ENCODE measurements at regions not wholly inside any gene's neighbourhood (a gene's known extent, or its start where the extent isn't known, plus 50 kb on each side); places are given as distances from the start of the nearest gene placed in this dataset.

- ChIA-PET POLR2A (no interaction called here), CTCF (no interaction called here)
- TF ChIP-seq ZNF354C (tag by site-specific recombination; IDR thresholded peaks at IDR 0.05; ENCODE audit: borderline replicate concordance, low read depth) (no peak), KLF1 (tag by site-specific recombination; IDR thresholded peaks at IDR 0.05) (no peak), ZNF529 (tag by site-specific recombination; IDR thresholded peaks at IDR 0.05; ENCODE audit: insufficient replicate concordance) (no peak), YY1 (tag by site-specific recombination; IDR thresholded peaks at IDR 0.05) (no peak), ZFP3 (tag by site-specific recombination; IDR thresholded peaks at IDR 0.05; ENCODE audit: low read depth) (no peak), PBX3 (CRISPR knock-in tag; IDR thresholded peaks at IDR 0.05) (no peak), ZNF571 (tag by site-specific recombination; IDR thresholded peaks at IDR 0.05) (no peak), AEBP2 (tag by site-specific recombination; IDR thresholded peaks at IDR 0.05; ENCODE audit: borderline replicate concordance) (no peak), ZNF266 (tag by site-specific recombination; IDR thresholded peaks at IDR 0.05; ENCODE audit: low read depth) (no peak), ZNF23 (tag by site-specific recombination; IDR thresholded peaks at IDR 0.05; ENCODE audit: borderline replicate concordance) (no peak), ZNF626 (tag by site-specific recombination; IDR thresholded peaks at IDR 0.05) (no peak), ZNF394 (tag by site-specific recombination; IDR thresholded peaks at IDR 0.05; ENCODE audit: borderline replicate concordance) (no peak), KLF7 (tag by site-specific recombination; IDR thresholded peaks at IDR 0.05; ENCODE audit: borderline replicate concordance) (no peak)
- no peaks in the 10 kb centered on the region for H3K9me3 ChIP-seq (ENCODE audit: control insufficient read depth, insufficient read depth, low read depth, low read length)
- no peaks in the 10 kb centered on the region for H3K36me3 ChIP-seq (ENCODE audit: control insufficient read depth in 2 of 2, insufficient read depth in 1 of 2, low read length in 2 of 2)
- H3K4me1 ChIP-seq (ENCODE audit: control insufficient read depth, insufficient read depth, low read length), result no peaks in the 10 kb centered on the region
- H3K4me3 ChIP-seq (ENCODE audit: low read depth, low read length), result no peak overlapping the region
- no peak overlapping the region for H3K27ac ChIP-seq (ENCODE audit: extremely low read depth, low read depth, low read length)
Measured at GRCh38 chr7:109967406-109967805, 1123.5 kb upstream of the LRRN3 start.

- ChIA-PET POLR2A (no interaction called here), CTCF (no interaction called here)
- Histone ChIP-seq H3K27ac (ENCODE audit: extremely low read depth, low read depth, low read length) (no peak overlapping the region), H3K9me3 (ENCODE audit: control insufficient read depth, insufficient read depth, low read depth, low read length) (no peaks in the 10 kb centered on the region), H3K4me1 (ENCODE audit: control insufficient read depth, insufficient read depth, low read length) (no peaks in the 10 kb centered on the region), H3K36me3 (ENCODE audit: control insufficient read depth in 2 of 2, insufficient read depth in 1 of 2, low read length in 2 of 2) (no peaks in the 10 kb centered on the region), H3K4me3 (ENCODE audit: low read depth, low read length) (no peak overlapping the region)
- TF ChIP-seq ZNF221 (tag by site-specific recombination; IDR thresholded peaks at IDR 0.05; ENCODE audit: borderline replicate concordance) (no peak), ZNF112 (tag by site-specific recombination; IDR thresholded peaks at IDR 0.05) (no peak), ZNF416 (tag by site-specific recombination; IDR thresholded peaks at IDR 0.05) (no peak), ZFP41 (tag by site-specific recombination; IDR thresholded peaks at IDR 0.05; ENCODE audit: borderline replicate concordance) (no peak), ZNF341 (tag by site-specific recombination; IDR thresholded peaks at IDR 0.05; ENCODE audit: low read depth) (no peak), ZBTB6 (tag by site-specific recombination; IDR thresholded peaks at IDR 0.05) (no peak), YY1 (tag by site-specific recombination; IDR thresholded peaks at IDR 0.05) (no peak), ZNF214 (tag by site-specific recombination; IDR thresholded peaks at IDR 0.05; ENCODE audit: borderline replicate concordance) (no peak), ZIC2 (tag by site-specific recombination; IDR thresholded peaks at IDR 0.05) (no peak)
Measured at GRCh38 chr7:109983618-109984017, 1107.3 kb upstream of the LRRN3 start.
